ENCODE measurements at regions not wholly inside any gene's neighbourhood (a gene's known extent, or its start where the extent isn't known, plus 50 kb on each side); places are given as distances from the start of the nearest gene placed in this dataset.

- TF ChIP-seq CTCF (IDR thresholded peaks at IDR 0.05 in 4 of 5, conservative IDR thresholded peaks at IDR 0.05 in 1 of 5) (no peak), POLR2A (IDR thresholded peaks at IDR 0.05) (no peak)
- intact Hi-C loops (cut with DNase I; ENCODE audit: low total_unique reads) (no loop called here), in situ Hi-C loops (cut with MboI; ENCODE audit: low sequenced_read_pairs in 4 of 4) (no loop called here)
- no peak overlapping the region for H3K4me3 ChIP-seq
- no peak for DNase-seq
- H3K36me3 ChIP-seq = no peaks in the 10 kb centered on the region
- no peaks in the 10 kb centered on the region for H3K9me3 ChIP-seq
- no peak overlapping the region for H3K27ac ChIP-seq
- H3K4me1 ChIP-seq = peaks cover 49 to 53% of the 10 kb centered on the region in 2 donors
- no peaks in the 10 kb centered on the region for H3K27me3 ChIP-seq
- no peak for ATAC-seq
Measured at GRCh38 chr5:124873713-124874112, 127.3 kb upstream of the ZNF608 start.

GRCh38 chr5:124876566-124876965 lies 130.1 kb upstream of the ZNF608 start:
- H3K36me3 ChIP-seq = no peaks in the 10 kb centered on the region
- intact Hi-C loops (cut with DNase I; ENCODE audit: low total_unique reads) = no loop called here

GRCh38 chr5:124876983-124877382 lies 130.5 kb upstream of the ZNF608 start:
- no peak for DNase-seq
- ATAC-seq = peak in 1 of 2 donors; percentile 33
- intact Hi-C loops (cut with DNase I; ENCODE audit: low total_unique reads) = no loop called here
- Histone ChIP-seq H3K27ac (peak overlapping the region in 2 of 4 donors; percentile 20 to 57), H3K36me3 (no peaks in the 10 kb centered on the region), H3K9me3 (no peaks in the 10 kb centered on the region), H3K4me1 (peaks cover 29 to 31% of the 10 kb centered on the region in 2 donors), H3K27me3 (no peaks in the 10 kb centered on the region), H3K4me3 (no peak overlapping the region)
- no peak for TF ChIP-seq CTCF (IDR thresholded peaks at IDR 0.05 in 4 of 5, conservative IDR thresholded peaks at IDR 0.05 in 1 of 5)
- no peak for TF ChIP-seq POLR2A (IDR thresholded peaks at IDR 0.05)
- in situ Hi-C loops (cut with MboI; ENCODE audit: low sequenced_read_pairs in 4 of 4) = no loop called here

More at GRCh38 chr5:124876566-124876965, 130.1 kb upstream of the ZNF608 start:
- Histone ChIP-seq H3K9me3 (no peaks in the 10 kb centered on the region), H3K27ac (peak overlapping the region in 1 of 4 donors; percentile 20), H3K4me3 (no peak overlapping the region), H3K4me1 (peaks cover 32 to 33% of the 10 kb centered on the region in 2 donors), H3K27me3 (no peaks in the 10 kb centered on the region)
- in situ Hi-C loops (cut with MboI; ENCODE audit: low sequenced_read_pairs in 4 of 4) = no loop called here
- no peak for DNase-seq
- no peak for ATAC-seq
- TF ChIP-seq CTCF (IDR thresholded peaks at IDR 0.05 in 4 of 5, conservative IDR thresholded peaks at IDR 0.05 in 1 of 5) = no peak
- no peak for TF ChIP-seq POLR2A (IDR thresholded peaks at IDR 0.05)

GRCh38 chr5:124877501-124878146 lies 131.2 kb upstream of the ZNF608 start:
- peak; percentile 30 to 75 for ATAC-seq
- Histone ChIP-seq H3K27me3 (no peaks in the 10 kb centered on the region), H3K4me3 (no peak overlapping the region), H3K36me3 (no peaks in the 10 kb centered on the region), H3K27ac (peak overlapping the region in 2 of 4 donors; percentile 20 to 57), H3K4me1 (peaks cover 23 to 31% of the 10 kb centered on the region in 2 donors), H3K9me3 (no peaks in the 10 kb centered on the region)
- no peak for TF ChIP-seq CTCF (IDR thresholded peaks at IDR 0.05 in 4 of 5, conservative IDR thresholded peaks at IDR 0.05 in 1 of 5)
- intact Hi-C loops (cut with DNase I; ENCODE audit: low total_unique reads) = no loop called here
- no peak for DNase-seq
- in situ Hi-C loops (cut with MboI; ENCODE audit: low sequenced_read_pairs in 4 of 4) = no loop called here

Data from gastrocnemius medialis (tissue), 4 donors.